ENCODE measurements at regions not wholly inside any gene's neighbourhood (a gene's known extent, or its start where the extent isn't known, plus 50 kb on each side); places are given as distances from the start of the nearest gene placed in this dataset.
A peak's percentile ranks its signal among the peaks of the same experiment; 100 is the strongest.

DNA sequence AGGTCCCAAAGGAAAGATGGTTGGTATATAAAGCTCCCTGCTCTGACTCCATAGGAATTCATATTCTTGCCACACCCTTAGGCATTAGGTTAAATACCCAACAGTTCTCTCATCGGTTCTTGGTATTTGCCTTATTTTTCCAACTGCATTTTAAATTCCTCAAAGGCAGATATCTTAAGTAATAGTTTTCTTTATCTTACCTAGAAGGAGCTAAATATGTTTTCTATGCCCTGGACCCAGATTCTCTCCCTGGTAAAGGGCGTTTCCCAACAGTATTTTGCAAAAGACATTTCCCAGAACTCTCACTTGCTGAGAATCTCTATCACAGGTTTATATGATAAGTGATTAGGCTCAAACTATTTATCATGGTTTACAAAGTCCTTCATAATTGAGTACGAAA, 158.6 kb upstream of the BDNF start:
- DNase-seq (ENCODE audit: low spot score) = no peak

- no peak for DNase-seq (ENCODE audit: low spot score)
Observed at GRCh38 chr11:27857588-27857987, 157.3 kb upstream of the BDNF start.

- DNase-seq (ENCODE audit: low spot score) = no peak
Observed at GRCh38 chr11:27857014-27857413, 156.8 kb upstream of the BDNF start.

DNA sequence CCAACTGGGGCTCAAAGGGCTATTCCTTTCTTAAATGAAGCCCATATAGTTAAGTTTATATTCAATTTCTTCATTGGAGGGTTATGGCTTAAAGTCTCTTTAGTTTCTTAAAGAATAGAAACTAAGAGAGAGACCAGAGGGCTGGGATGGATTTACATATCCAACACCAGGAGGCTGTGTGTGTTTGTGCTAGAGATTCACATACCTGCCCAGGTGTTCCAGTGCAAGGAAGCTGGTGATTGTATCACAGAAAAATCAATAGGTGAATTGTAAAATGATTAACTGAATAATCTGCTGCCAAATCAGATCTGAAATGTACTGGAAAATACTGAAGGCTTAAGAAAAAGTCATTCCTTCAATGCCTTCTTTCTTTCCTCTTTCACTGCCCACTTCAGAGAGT, 148.2 kb upstream of the BDNF start:
- no peak for DNase-seq (ENCODE audit: low spot score)

DNA sequence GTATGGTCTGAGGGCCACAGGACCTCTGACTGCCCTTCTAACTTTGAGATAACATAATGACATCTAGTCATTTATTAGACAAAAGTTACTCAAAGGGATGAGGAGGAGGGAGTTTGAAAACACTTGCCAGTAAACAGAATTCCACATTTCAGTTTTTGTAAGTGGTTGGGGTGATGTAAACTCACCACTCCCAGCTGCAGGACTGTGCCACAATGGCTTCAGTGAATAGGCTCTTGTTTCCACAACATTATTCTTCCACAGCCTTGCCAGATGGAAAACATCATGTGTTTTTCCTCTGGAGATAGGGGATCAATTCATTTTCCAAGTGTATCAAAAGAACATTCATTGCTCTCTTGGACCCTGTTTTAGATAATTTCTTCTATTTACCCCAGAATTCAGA, 147.2 kb upstream of the BDNF start:
- DNase-seq (ENCODE audit: low spot score) = peak; percentile 15

DNA sequence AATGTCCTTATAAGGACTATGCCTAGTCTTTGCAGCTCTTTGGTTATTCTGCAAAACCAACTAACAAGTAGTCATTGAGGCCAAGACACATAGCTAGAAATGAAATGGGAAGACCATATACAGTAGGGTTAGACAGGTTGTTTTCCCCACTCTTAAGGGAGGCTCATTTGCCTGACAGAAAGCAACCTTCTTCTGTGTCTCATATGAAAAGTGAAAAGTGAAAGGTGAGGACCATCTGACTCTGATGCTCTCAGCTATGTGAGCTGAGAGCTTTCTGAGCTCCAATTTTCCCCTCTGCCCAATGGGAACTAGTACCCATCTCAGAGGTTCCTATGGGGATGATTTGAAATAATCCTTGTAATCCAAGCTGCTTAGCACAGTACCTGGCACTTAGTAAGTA, 142.0 kb upstream of the BDNF start:
- no peak for DNase-seq (ENCODE audit: low spot score)

DNA sequence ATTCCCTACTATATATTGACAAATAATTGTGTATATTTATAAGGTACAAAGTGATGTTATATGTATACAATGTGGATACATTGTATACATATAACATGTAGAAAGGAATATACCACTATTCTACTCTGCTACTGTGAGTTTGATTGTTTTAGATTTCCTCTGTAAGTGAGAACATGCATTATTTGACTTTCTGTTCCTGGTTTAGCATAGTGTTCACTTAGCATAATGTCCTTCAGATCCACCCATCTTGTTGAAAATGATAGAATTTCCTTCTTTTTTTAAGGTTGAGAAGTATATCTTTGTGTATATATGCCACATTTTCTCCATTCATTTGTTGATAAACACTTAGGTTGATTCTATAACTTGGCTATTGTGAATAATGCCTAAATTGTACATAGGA, 140.8 kb upstream of the BDNF start:
- DNase-seq (ENCODE audit: low spot score) = no peak

GRCh38 chr11:27839226-27839913, 139.1 kb upstream of the BDNF start:
- peak; percentile 30 for DNase-seq (ENCODE audit: low spot score)

GRCh38 chr11:27838674-27839073, 138.4 kb upstream of the BDNF start:
- DNase-seq (ENCODE audit: low spot score) = no peak

- DNase-seq (ENCODE audit: low spot score) = no peak
Observed at GRCh38 chr11:27837895-27838563, 137.8 kb upstream of the BDNF start.

DNA sequence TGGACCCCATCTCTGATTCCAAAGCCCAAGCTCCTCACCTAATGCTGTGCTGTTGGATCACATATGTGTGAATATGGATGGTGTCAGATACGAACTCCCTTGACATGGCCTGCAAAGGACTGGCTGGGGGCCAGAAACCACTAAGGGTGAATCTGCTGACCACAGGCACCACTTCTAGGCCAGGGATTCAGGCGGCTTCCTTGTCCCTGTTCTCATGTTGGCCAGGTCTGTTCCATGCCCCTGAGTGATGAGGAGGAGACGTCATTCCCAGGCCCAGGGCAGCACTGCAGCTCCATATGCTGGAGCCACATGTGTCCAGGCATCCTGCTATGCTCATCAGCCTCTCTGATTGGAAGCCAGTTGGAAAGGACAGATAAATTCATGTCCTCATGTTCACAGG, 130.0 kb upstream of the BDNF start:
- no peak for DNase-seq (ENCODE audit: low spot score)

DNA sequence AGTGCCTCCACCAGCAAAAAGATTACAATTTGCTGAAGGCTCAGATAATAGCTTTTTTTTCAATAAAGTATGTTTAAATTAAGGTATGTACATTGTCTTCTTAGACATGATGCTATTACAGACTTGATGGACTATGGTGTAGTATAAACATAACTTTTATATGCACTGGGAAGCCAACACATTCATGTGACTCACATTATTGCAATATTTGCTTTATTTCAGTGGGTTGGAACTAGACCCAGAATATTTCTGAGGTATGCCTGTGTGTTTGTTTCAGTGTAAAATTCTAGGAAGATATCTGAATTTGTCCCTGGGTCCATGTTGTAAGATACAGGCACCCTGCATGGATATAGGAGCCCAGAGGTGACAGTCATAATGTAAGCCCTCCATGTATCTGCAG, 120.0 kb upstream of the BDNF start:
- DNase-seq (ENCODE audit: low spot score) = peak; percentile 22

DNA sequence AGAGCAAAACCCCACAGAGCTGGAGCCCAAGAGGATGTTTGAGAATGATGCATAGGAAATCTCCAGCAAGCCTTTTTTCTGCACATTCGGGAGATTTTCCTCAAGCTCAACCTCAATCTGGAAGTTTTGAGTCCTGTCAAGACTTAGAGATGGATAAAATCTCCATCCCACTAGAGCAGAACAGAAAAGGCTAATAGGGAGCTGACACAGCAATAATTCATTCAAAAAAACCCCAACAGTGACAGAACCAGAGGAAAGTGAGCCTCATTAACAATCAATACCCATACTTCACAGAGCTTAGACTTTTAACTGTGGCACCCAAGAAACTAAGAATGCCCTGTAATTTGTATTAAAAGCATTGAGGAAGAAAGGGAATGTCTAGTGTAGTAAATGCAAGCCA, 115.9 kb upstream of the BDNF start:
- DNase-seq (ENCODE audit: low spot score) = no peak

GRCh38 chr11:27812341-27812740, 112.1 kb upstream of the BDNF start:
- DNase-seq (ENCODE audit: low spot score) = no peak

GRCh38 chr11:27807596-27807995, 107.3 kb upstream of the BDNF start:
- DNase-seq (ENCODE audit: low spot score) = peak; percentile 17

GRCh38 chr11:27806122-27806521, 105.9 kb upstream of the BDNF start:
- DNase-seq (ENCODE audit: low spot score) = no peak

DNA sequence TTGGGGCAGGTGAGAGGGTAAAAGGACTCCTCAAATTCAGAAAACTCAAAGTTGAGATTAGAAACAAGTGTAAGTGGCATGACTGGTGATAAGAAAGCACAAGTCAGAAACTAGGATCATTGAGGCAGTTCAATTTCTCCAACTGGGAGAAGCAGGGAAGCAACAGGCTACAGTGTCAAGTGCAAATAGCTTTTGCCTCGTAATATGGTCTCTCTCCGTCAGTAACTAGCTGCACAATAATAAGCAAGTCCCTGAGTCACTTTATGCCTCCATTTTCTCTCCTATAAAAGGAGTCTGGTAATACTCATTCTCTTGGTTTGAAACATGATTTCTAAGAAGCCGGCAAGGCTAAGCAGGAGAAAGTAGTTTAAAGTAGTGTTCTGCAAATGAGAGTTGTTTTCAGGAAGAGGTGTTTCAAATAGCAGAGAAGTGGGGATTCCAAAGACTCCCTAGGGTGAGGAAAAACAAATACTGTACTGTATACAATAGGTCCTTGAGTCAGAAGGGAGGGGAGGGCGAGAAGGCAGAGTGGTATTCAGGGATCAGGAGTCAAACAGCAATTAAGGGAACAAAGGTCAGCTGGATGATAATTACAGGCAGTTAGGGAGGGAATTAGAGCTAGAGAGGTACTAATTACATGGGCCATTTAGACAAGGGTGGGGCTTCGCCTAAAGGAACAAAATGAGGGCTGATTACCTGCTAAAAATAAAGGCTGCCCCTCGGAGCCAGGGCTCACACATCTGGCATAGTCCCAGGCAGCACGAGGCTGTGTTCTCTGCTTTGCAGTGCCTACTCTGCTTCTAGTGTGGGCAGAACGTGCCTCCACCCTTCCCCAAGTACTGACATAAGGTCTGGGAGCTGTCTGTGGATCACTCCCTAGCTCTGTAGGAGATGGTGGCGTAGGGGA, 96.0 kb upstream of the BDNF start:
- DNase-seq (ENCODE audit: low spot score) = no peak

DNA sequence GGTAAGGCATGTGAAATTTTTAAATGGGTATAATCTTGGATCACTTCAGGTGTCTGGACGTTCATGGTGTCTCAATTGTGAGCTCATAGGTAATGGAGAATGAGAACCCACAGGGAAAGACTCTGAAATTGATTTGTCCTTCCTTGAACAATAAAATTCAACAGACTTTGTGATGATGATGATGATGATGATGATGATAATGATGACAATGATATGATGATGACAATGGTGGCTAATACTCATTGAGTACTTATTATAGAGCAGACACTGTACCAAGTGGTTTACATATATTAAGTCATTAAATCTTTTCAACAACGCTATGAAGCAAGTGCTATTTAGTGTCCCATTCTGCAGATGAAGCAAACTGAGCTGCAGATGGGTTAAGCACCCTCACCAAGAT, 86.6 kb upstream of the BDNF start:
- no peak for DNase-seq (ENCODE audit: low spot score)

DNA sequence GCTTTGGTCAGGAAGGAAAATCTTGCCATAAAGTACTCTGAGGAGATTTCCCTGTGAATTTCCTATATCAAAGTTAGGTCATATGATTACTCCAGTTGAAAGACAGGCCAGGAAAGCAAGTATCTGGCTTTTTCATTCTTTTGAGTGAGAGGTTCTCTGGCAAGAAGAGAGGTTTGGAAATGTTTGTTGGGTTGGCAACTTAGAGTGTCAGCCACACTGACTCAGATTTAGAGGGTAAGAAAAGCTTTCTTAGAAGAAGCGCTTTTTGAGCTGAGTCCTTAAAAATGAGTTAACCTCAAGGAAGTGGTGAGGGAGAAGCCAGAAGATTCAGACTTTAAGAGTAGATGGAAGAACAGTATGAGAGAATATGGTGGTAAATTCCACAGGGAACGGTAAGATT, 86.1 kb upstream of the BDNF start:
- DNase-seq (ENCODE audit: low spot score) = no peak

DNA sequence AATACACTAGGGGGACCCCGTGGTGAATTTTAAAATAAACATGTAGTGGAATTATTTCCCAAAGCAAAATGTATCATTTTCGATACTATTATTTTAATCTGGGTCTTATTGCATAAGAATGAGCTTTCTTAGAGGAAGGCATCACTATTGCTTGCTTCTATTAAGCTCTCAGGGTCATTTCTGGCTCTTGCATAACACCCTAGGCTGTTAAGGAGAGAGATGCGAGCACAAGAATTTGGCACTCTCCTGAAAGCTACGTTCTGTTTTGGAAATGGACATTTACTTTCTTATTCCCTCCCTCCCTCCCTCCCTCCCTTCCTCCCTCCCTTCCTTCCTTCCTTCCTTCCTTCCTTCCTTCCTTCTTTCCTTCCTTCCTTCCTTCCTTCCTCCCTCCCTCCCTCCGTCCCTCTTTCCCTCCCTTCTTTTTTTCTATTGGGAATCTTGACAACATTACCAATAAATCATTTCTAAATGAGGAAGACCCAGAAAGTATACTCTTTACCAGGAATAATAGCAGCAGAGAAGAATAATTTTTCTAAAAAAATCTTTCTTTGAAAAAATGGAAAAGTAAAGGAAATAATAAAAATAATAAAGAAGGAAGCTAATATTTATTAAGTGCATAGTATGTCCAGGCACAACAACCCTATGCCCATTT, 83.6 kb upstream of the BDNF start:
- DNase-seq (ENCODE audit: low spot score) = no peak

GRCh38 chr11:27777033-27777432, 76.8 kb upstream of the BDNF start:
- no peak for DNase-seq (ENCODE audit: low spot score)

- DNase-seq (ENCODE audit: low spot score) = no peak
Observed at GRCh38 chr11:27773884-27774283, 73.6 kb upstream of the BDNF start.

DNA sequence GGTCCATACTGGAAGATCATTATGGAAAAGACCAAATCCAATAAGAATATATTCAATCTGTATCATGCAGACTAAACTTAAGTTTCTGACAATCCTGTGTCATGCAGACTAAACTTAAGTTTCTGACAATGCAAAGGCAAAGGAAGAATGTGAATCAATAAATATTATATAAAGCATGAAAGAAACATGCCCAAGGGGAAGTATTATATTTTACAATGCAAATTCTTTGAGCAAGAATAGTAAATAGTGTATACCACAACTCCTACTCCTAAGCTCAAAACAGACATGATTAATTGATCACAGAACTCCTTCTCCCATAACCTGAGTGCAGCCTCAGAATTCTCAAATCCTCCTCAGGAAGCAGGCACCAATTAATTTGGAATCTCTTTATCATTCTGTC, 71.3 kb upstream of the BDNF start:
- no peak for DNase-seq (ENCODE audit: low spot score)
